HL-60 (cell line): ENCODE measurements at regions not wholly inside any gene's neighbourhood (a gene's known extent, or its start where the extent isn't known, plus 50 kb on each side); places are given as distances from the start of the nearest gene placed in this dataset.

Experiments used
- POLR2AphosphoS5 ChIP-seq: IDR thresholded peaks from 2 replicates; pipeline ENCODE4 v1.6.1; 2012; ENCODE audit warnings: low read depth
- SPI1 ChIP-seq: IDR thresholded peaks from 2 replicates; pipeline ENCODE4 v1.6.1; 2012; ENCODE audit warnings: low read depth, mild to moderate bottlenecking, borderline replicate concordance
- TF ChIP-seq, protein P1 (sequence below): IDR thresholded peaks from one replicate; pipeline ENCODE4 v1.5.1; 2011; ENCODE audit warnings: low read length, control low read depth, inconsistent platforms; ENCODE audit not compliant: insufficient read depth

GRCh38 chr16:7914748-7915147 is 582.1 kb downstream of the RBFOX1 start:
- TF ChIP-seq SPI1 (no peak), POLR2AphosphoS5 (no peak)
- TF ChIP-seq, protein P1, sequence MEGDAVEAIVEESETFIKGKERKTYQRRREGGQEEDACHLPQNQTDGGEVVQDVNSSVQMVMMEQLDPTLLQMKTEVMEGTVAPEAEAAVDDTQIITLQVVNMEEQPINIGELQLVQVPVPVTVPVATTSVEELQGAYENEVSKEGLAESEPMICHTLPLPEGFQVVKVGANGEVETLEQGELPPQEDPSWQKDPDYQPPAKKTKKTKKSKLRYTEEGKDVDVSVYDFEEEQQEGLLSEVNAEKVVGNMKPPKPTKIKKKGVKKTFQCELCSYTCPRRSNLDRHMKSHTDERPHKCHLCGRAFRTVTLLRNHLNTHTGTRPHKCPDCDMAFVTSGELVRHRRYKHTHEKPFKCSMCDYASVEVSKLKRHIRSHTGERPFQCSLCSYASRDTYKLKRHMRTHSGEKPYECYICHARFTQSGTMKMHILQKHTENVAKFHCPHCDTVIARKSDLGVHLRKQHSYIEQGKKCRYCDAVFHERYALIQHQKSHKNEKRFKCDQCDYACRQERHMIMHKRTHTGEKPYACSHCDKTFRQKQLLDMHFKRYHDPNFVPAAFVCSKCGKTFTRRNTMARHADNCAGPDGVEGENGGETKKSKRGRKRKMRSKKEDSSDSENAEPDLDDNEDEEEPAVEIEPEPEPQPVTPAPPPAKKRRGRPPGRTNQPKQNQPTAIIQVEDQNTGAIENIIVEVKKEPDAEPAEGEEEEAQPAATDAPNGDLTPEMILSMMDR: no peak
